Erythroblast (primary cell): ENCODE measurements at regions not wholly inside any gene's neighbourhood (a gene's known extent, or its start where the extent isn't known, plus 50 kb on each side); places are given as distances from the start of the nearest gene placed in this dataset.

Source experiments
- DNase-seq, 2 experiments: peaks; one replicate each; lab custom pipeline; 2025; lab: John Stamatoyannopoulos, UW
- GATA1 ChIP-seq: IDR thresholded peaks from 2 replicates; pipeline ENCODE4 v1.6.1; 2011; ENCODE audit warnings: low read depth, mild to moderate bottlenecking, control low read depth, low read length, moderate library complexity
- POLR2A ChIP-seq: IDR thresholded peaks from 2 replicates; pipeline ENCODE4 v1.6.1; 2011; ENCODE audit warnings: mild to moderate bottlenecking, low read length

DNA sequence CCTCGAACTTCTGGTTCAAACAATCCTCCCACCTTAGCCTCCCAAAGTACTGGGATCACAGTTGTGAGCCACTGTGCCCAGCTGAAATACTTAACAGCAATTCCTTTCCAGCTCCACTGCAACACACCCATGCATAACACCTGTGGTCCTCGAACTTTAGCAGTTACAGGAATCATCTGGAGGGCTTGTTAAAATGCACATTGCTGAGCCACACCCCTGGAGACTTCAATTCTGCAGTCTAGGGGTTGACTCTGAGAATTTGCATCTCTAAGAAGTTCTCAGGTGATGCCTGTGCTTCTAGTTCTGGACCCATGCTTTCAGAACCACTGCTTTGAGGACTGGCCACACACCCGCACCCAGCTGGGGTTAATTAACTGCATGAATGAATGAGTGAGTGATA, 53.1 kb upstream of the UBL3 start:
- no peak for TF ChIP-seq POLR2A
- TF ChIP-seq GATA1 = no peak
- no peak for DNase-seq

GRCh38 chr13:29902632-29903305, 52.4 kb upstream of the UBL3 start:
- DNase-seq = no peak
- TF ChIP-seq POLR2A (no peak), GATA1 (no peak)

- no peak for DNase-seq
- TF ChIP-seq POLR2A (no peak), GATA1 (no peak)
These were observed 51.6 kb upstream of the UBL3 start for GRCh38 chr13:29901710-29902631.
